ENCODE measurements at regions not wholly inside any gene's neighbourhood (a gene's known extent, or its start where the extent isn't known, plus 50 kb on each side); places are given as distances from the start of the nearest gene placed in this dataset.
"Not testable (repeated sequence)": the region's sequence is repeated elsewhere in the genome, so short reads cannot be mapped to it uniquely, and the experiment has no call there.

DNA sequence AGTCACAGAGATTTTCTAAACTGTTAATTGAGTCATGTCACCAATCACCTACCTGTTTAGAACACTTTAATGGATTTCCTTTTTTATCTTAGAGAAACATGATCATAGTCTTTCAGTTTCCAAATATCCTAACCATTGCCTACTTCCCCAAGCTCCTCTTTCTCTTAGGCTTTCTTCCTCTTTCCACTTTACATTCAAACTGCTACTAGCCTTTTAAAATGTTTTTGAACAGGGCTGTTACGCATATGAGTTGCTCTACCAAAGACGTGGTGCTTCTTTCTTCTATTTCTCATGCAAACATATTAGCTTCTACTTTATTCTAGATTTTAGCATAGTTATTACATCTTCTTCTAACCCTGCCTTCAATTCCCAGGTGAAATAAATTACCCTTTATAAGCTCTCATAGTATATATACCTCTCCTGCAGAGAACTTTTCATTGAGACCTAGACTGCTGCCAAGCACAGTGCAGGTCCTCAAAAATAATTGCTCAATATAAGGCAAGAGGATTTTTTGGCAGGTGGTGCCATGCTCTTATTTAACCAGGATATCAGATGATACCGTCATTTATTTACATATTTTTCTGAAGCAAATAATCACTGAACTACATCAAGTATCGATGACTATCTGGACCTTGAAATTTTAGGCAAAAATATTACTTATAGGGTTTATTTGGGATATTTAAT, 937.1 kb downstream of the TSN start:
- H3K4me1 Mint-ChIP-seq: no peaks in the 10 kb centered on the region
- peaks cover 0 to 9% (median 5%) of the 10 kb centered on the region in 3 donors for H3K9me3 Mint-ChIP-seq
- H3K4me3 Mint-ChIP-seq: no peak overlapping the region
- H3K36me3 Mint-ChIP-seq: no peaks in the 10 kb centered on the region
- no peak overlapping the region for H3K27ac Mint-ChIP-seq
- no peaks in the 10 kb centered on the region for H3K27me3 Mint-ChIP-seq

DNA sequence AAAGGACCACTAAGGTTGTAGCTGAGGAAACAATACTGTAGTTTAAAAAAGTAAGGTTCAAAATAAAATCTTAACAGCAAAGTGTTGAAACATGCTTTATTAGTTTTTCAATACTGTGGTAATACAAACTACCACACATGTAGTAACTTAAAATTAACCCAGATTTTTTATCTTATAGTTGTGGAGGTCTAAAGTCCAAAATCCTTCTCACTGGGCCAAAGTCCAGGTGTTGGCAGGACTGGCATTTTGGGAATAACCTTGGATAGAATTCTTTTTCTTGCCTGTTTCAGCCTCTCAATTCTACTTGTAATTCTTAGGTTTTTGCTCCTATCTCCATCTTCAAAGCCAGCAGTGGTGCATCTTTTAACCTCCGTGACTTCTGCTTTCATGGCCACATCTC, 942.0 kb downstream of the TSN start:
- Mint-ChIP-seq H3K27me3 (no peaks in the 10 kb centered on the region), H3K4me1 (no peaks in the 10 kb centered on the region), H3K27ac (no peak overlapping the region), H3K36me3 (no peaks in the 10 kb centered on the region), H3K9me3 (peaks cover 0 to 9% (median 8%) of the 10 kb centered on the region in 3 donors), H3K4me3 (no peak overlapping the region)

DNA sequence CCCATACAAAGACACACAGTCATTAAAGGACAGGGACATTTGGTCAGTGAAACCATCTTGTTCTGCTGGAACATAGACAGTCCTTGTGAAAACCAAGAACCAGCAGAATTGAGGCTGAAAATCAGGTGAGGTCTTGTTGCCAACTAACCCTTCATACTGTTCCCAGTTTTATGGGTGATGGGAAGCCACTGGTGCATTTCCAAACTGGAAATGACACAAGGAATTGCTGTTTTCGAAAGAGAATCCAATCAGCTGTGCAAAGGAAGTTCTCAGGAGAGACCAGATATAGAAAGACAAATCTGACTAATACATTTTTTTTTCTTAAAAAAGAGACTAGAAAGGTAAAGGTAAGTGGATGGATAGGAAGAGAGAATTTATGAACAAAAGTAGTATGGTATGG, 948.2 kb downstream of the TSN start:
- no peaks in the 10 kb centered on the region for H3K4me1 Mint-ChIP-seq
- no peak overlapping the region for H3K27ac Mint-ChIP-seq
- no peaks in the 10 kb centered on the region for H3K36me3 Mint-ChIP-seq
- no peak overlapping the region for H3K4me3 Mint-ChIP-seq
- no peaks in the 10 kb centered on the region for H3K27me3 Mint-ChIP-seq
- H3K9me3 Mint-ChIP-seq: peaks cover 0 to 8% (median 2%) of the 10 kb centered on the region in 3 donors

- Mint-ChIP-seq H3K4me3 (no peak overlapping the region), H3K9me3 (peaks cover 0 to 7% (median 2%) of the 10 kb centered on the region in 3 donors), H3K27me3 (no peaks in the 10 kb centered on the region), H3K36me3 (no peaks in the 10 kb centered on the region), H3K27ac (no peak overlapping the region), H3K4me1 (no peaks in the 10 kb centered on the region)
Observed at GRCh38 chr2:122704109-122704563, 948.7 kb downstream of the TSN start.

DNA sequence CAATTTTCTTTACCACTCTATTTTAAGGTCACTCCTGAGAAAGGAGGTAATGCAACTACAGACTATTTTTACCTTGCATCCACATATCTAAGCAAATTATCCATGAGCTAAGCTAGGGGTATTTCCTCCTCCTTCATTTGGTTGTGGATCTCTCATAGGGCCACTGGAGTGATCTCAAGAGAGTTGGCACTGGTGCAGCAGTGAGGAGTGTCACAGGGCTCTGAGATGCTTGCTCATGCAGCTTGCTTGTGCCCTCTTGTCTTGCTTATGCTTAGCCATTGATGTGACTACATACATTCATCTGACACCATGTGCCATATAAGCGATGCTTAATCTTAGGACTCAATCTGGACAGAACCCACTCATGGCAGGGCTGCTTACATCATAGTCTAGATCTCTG, 950.3 kb downstream of the TSN start:
- H3K4me3 Mint-ChIP-seq: no peak overlapping the region
- no peaks in the 10 kb centered on the region for H3K36me3 Mint-ChIP-seq
- peaks cover 2% of the 10 kb centered on the region in 3 donors for H3K9me3 Mint-ChIP-seq
- no peaks in the 10 kb centered on the region for H3K4me1 Mint-ChIP-seq
- no peak overlapping the region for H3K27ac Mint-ChIP-seq
- H3K27me3 Mint-ChIP-seq: no peaks in the 10 kb centered on the region

- Mint-ChIP-seq H3K9me3 (peaks cover 2% of the 10 kb centered on the region in 3 donors), H3K4me1 (no peaks in the 10 kb centered on the region), H3K4me3 (no peak overlapping the region), H3K27ac (no peak overlapping the region), H3K36me3 (no peaks in the 10 kb centered on the region), H3K27me3 (no peaks in the 10 kb centered on the region)
Observed at GRCh38 chr2:122706757-122707223, 951.3 kb downstream of the TSN start.

DNA sequence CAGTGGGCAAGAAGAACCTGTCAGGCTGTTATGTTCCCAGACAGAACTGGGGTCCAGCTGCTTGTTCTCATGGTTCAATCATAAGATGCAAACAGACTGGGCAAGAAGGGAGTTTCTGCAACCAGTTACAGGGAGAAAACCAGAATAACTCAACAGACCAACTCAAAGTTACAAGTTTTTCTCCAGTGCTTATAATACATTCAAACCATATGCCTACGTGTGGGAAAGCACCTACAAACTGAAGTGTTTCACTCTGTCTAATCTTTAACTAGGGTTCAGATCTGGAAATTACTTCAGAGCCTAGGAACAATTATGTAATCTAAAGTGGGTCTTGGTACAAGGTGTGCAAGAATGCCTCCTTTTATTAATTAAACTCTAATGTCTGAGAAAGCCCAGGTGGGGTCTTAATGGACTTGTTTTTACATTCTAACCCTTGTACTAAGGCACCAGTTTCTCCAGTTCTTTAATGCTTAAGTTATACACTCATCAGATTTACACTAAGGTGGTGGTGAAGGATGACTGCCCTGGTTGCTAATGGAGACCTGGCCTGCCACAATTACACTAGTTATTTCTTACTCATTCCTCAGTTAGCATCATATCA, 951.9 kb downstream of the TSN start:
- no peaks in the 10 kb centered on the region for H3K27me3 Mint-ChIP-seq
- H3K9me3 Mint-ChIP-seq: peaks cover 2% of the 10 kb centered on the region in 3 donors
- H3K4me3 Mint-ChIP-seq: no peak overlapping the region
- no peaks in the 10 kb centered on the region for H3K4me1 Mint-ChIP-seq
- no peak overlapping the region for H3K27ac Mint-ChIP-seq
- H3K36me3 Mint-ChIP-seq: no peaks in the 10 kb centered on the region

GRCh38 chr2:122710049-122710448, 954.6 kb downstream of the TSN start:
- no peak overlapping the region for H3K4me3 Mint-ChIP-seq
- H3K27ac Mint-ChIP-seq: no peak overlapping the region
- H3K4me1 Mint-ChIP-seq: no peaks in the 10 kb centered on the region
- H3K9me3 Mint-ChIP-seq: peaks cover 4 to 11% (median 7%) of the 10 kb centered on the region in 3 donors
- no peaks in the 10 kb centered on the region for H3K27me3 Mint-ChIP-seq
- H3K36me3 Mint-ChIP-seq: no peaks in the 10 kb centered on the region

DNA sequence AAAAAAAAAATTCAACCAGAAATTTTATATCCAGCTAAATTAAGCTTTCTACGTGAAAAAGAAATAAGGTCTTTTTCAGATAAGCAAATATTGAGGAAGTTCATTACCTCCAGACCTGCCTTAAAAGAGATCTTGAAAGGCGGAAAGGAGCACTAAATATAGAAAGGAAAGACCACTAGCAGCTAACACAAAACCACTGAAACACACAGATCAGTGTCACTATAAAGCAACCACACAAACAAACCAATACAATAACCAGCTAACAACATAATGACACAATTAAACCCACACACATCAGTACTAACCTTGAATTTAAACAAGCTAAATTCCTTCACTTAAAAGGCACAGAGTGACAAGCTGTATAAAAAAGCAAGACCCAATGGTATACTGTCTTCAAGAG, 958.3 kb downstream of the TSN start:
- Mint-ChIP-seq H3K4me1 (peaks cover 0 to 4% (median 0%) of the 10 kb centered on the region in 3 donors), H3K4me3 (no peak overlapping the region), H3K36me3 (no peaks in the 10 kb centered on the region), H3K27ac (no peak overlapping the region), H3K27me3 (no peaks in the 10 kb centered on the region), H3K9me3 (peaks cover 4 to 17% (median 9%) of the 10 kb centered on the region in 3 donors)

- H3K27me3 Mint-ChIP-seq, H3K4me1 Mint-ChIP-seq, H3K27ac Mint-ChIP-seq, H3K36me3 Mint-ChIP-seq, H3K4me3 Mint-ChIP-seq: not testable (repeated sequence)
- H3K9me3 Mint-ChIP-seq: peaks cover 5 to 17% (median 9%) of the 10 kb centered on the region in 3 donors
Observed at GRCh38 chr2:122720822-122721221, 965.4 kb downstream of the TSN start.

DNA sequence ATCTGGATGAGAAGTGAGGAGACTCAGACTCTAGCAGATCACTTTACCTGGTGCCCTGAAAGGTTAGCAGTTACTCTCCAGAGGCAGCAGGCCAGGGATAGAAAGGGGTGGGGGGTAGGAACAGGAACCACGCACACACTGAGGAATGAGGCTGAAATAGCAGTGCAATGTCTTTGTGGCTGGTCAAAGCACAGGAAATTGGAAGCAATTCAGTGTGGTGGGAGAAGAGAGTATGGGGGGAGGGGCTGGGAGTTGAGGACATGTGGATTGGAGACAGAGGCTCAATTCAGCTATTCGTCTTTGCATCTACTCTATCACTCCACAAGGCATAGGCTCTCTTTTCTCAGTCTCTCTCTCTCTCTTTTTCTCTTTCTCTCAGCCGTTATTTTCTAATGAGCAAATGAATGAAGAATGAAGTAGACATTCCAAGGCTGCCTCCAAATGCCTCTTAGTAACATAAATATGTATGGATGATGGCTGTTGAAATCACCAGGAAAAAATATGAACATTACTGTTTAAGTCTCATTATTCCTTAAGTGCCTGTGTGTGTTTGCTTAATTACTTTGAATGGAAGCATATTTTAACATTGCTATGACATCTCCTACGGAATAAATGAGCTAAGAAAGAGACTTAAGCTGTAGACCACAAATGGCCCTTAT, 979.4 kb downstream of the TSN start:
- Mint-ChIP-seq H3K27me3 (no peaks in the 10 kb centered on the region), H3K9me3 (peaks cover 3 to 6% (median 5%) of the 10 kb centered on the region in 3 donors), H3K36me3 (no peaks in the 10 kb centered on the region), H3K4me3 (no peak overlapping the region), H3K27ac (no peak overlapping the region), H3K4me1 (peaks cover 0 to 2% (median 0%) of the 10 kb centered on the region in 3 donors)

- Mint-ChIP-seq H3K27ac (no peak overlapping the region), H3K4me1 (peaks cover 0 to 2% (median 0%) of the 10 kb centered on the region in 3 donors), H3K4me3 (no peak overlapping the region), H3K36me3 (no peaks in the 10 kb centered on the region), H3K27me3 (no peaks in the 10 kb centered on the region), H3K9me3 (peaks cover 3 to 6% (median 5%) of the 10 kb centered on the region in 3 donors)
Observed at GRCh38 chr2:122736279-122736678, 980.8 kb downstream of the TSN start.

- Mint-ChIP-seq H3K9me3 (peaks cover 3 to 6% (median 6%) of the 10 kb centered on the region in 3 donors), H3K4me1 (peaks cover 0 to 2% (median 0%) of the 10 kb centered on the region in 3 donors), H3K27ac (no peak overlapping the region), H3K36me3 (no peaks in the 10 kb centered on the region), H3K27me3 (no peaks in the 10 kb centered on the region), H3K4me3 (no peak overlapping the region)
Observed at GRCh38 chr2:122737429-122738077, 982.1 kb downstream of the TSN start.

DNA sequence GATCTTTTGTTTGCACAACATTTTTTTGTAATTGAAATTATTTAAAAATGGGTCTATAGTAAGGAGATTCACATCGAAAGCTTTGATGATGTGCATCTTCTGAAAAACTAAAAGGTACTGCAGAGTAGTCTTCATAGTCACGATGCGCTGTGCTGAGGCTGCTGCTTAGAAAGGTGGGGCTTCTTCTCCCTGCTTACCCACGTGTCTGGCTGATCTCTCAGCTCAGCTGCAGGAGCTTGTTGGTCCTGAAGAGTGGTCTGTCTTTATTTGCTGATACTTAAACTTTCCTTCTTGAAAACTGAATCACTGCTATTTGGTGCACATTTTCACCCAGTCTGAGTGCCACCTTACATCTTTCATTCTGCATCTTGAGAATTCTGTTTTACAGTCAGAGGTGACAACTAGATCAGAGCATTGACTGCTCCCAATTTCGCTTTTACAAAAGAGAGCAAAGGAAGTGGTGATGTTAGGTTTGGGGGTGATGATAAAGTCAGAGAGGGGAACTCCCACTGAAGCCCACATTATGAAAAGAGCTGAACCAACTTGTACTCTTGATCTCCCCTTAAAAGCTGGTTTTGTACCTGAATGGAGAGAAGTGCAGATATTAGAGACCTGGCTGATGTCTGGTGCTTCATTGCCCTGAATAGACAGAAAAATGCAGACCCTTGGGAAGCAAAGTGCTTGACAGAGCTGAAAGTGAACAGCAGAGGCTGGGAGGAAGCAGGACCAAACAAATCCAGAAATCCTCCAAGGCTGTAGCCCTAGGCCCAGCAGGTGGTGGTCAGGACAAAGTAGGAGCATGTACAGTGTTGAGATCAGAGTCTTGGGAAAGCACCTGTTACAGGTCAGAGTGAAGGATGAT, 984.5 kb downstream of the TSN start:
- H3K36me3 Mint-ChIP-seq: no peaks in the 10 kb centered on the region
- H3K4me3 Mint-ChIP-seq: no peak overlapping the region
- H3K27me3 Mint-ChIP-seq: no peaks in the 10 kb centered on the region
- H3K9me3 Mint-ChIP-seq: peaks cover 1 to 3% (median 2%) of the 10 kb centered on the region in 3 donors
- H3K27ac Mint-ChIP-seq: no peak overlapping the region
- peaks cover 0 to 2% (median 0%) of the 10 kb centered on the region in 3 donors for H3K4me1 Mint-ChIP-seq
